RPMI7951 (cell line): ENCODE measurements at regions not wholly inside any gene's neighbourhood (a gene's known extent, or its start where the extent isn't known, plus 50 kb on each side); places are given as distances from the start of the nearest gene placed in this dataset.

ENCODE experiments used
- DNase-seq: peaks from one replicate; pipeline ENCODE4 v3.0.0-alpha.2; 2012; ENCODE audit warnings: low read depth

DNA sequence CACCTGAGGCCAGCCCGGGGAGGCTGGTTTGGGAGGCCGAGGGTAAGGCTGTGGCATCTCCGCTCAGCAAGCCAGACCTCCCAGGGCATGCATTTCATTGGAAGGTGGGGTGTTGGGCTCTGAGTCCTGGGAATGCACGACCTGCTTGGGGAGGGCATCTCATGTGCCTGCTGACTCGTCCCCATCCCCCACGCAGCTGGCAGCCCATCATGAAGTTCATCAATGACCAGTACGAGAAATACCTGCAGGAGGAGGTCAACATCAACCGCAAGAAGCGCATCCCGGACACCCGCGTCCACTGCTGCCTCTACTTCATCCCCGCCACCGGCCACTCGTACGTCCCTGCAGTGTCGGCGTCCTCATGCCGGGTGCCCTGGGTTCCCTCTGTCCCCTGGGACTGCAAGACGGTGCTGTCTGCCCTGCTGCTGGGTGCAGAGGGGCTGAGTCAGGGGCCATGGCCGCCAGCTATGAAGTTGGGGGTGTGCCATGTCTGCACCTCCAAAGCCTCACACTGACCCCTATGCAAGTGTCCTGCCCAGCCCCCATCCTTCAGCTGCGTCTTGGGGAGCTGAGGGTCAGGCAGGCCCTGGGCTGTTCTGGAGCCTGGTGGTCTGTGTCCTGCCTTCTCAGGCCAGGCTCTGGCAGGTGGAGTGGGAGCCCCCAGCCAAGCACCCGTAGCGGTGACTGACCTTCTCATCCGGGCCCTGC is 347.9 kb downstream of the SEC14L1 start:
- DNase-seq: no peak

DNA sequence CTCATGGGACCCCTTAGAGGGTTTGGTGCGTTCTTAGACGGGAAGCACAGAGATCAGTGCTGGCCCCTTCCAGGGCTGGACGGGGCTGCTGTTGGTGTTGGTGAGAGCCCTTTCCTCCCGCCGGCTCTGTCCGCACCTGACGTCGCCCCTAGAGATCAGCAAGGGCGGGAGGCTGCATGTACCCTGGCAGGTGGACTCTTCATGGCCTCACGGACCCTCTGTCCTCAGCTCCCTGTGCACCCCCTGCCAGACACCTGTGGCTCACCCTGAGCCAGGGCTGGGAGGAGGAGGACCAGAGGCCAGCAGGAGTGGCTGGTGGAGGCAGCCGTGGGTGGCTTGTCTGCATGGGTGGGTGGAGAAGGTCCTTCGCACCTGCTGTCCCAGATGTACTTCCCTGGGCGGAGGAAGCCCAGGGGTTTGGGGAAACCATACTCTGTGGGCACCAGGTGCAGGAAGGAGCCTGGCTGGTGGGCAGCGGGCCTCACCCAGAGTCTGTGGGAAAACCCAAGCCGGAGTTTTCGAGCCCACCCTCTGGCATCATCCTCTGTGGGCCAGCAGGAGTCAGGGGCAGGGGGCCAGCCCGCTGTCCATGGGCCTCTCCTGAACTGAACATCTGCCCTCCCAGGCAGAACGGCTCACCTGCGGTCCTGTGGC is 348.6 kb downstream of the SEC14L1 start:
- DNase-seq: no peak

DNA sequence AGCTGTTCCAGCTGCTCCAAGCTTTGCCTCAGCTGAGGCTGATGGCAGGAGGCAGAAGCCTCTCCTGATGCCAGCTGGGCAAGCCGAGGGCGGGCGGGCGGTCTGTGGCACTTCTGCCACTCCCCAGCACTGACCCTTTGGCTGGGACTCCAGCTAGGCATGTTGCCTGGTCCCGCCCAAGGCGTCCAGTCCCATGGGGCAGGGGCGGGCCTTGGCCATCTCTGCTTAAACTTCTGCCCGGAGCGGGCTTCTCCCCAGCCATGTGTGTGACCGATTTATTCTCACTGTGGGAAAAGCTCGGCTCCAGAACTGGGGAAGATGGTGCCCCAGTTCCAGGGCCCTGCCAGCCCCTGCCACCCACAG is 349.1 kb downstream of the SEC14L1 start:
- DNase-seq: no peak

DNA sequence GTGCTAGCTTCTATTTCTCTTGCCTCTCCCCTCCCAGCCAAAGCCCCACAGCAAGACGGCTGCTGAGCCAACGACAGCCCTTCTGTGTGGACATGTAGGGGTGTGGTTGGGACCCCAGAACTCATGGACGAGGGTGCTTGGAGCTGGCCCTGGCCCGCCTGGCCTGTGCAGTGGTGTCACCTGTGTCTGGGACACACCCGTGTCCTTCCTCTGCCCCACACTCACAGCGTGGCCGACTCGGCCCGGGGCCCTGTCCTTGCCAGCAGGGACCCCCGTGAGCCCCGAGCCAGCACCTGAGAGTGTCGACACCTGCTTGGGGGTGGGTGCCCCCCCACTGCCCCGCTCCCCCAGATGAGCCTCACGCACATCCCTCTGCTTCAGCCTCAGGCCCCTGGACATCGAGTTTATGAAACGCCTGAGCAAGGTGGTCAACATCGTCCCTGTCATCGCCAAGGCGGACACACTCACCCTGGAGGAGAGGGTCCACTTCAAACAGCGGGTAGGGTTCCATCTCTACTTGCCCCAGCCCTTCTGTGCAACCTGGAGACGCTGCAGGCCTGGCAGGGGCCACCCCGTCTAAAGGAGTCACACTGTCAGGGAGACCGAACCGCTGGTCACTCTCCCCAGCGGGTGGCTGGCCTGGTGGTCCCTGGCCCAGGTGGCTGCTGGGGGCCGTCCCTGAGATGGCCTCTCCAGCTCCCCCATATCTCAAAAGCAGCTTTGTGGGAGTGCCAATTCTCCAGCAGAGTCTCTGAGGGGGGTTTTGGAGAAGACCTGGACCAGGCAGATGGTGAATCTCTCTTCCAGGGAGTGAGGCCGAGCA is 349.8 kb downstream of the SEC14L1 start:
- DNase-seq: no peak

DNA sequence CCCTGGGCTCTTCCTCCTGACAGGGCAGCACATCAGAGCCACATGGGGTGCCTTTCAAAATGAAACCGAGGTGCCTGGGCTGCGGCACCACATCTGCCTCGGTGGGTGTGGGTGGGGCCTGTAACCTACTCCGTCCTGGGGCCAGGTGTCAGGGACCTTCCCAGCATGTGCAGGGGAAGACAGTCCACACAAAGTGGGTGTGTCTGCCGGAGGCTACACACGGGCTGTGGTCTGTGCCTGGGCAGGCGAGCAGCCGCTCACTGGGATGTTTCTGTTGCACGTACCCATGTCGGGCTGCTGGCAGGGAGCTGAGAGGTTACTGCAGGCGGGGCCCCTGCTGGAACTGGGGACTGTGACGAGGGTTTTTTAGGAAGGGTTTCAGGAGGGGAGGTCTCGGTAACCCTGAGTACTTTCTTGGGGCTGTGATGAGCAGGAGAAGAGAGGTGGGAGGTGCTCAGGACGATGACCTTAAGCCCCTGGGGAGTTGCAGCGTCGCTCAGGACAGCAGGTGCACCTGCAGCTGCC is 351.2 kb downstream of the SEC14L1 start:
- DNase-seq: no peak

DNA sequence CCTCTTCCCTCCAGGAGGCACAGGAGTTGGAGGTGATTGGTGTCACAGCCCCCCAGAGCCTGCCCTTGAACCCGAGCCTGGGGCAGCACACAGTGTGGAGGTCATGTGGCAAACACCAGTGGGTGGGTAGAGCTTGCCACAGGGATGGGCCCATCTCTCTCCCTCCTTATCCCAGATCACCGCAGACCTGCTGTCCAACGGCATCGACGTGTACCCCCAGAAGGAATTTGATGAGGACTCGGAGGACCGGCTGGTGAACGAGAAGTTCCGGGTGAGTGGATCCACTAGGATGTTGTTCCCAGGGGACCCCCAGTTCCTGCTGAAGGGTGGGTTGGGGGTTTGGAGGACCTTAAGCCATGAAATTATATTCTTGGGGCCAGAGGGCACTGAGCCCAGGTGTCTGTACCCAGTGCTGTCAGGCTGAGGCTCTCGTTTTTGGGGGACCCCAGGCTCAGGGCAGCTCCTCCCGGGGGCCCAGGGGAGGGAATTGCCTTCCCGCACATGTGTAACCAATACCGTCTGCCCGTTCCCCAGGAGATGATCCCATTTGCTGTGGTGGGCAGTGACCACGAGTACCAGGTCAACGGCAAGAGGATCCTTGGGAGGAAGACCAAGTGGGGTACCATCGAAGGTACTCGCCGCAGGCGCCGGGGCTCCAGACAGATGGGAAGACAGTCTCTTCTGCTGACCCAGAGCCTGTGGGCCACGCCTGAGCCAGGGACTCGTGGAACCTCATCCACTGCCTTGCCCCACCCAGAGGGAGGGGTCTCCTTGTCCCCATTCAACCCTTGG is 351.9 kb downstream of the SEC14L1 start:
- DNase-seq: no peak

DNA sequence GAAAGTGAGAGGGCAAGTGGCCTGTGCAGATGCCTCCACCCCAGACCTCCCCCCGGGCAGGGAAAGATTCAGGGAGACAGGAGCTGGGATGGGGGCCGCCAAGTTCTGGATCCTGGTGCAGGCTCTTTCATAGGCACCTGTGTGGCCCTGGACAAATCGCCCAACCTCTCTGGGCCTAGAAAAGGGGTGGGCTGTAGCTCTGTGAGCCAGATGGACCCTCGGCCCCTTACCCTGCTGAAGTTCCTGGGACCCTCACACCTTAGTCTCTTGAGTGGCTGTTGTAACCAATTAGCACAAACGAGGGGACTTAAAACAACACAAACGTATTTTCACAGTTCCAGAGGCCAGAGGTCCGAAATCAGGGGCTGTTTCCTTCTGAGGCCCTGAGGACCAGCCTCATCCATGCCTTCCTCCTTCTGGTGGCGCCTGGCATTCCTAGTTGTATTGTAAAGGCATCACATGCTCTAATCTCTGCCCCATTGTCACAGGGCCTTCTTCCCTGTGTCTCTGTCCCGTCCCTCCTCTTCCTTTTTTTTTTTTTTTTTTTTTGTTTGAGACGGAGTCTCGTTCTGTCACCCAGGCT is 352.6 kb downstream of the SEC14L1 start:
- no peak for DNase-seq

DNA sequence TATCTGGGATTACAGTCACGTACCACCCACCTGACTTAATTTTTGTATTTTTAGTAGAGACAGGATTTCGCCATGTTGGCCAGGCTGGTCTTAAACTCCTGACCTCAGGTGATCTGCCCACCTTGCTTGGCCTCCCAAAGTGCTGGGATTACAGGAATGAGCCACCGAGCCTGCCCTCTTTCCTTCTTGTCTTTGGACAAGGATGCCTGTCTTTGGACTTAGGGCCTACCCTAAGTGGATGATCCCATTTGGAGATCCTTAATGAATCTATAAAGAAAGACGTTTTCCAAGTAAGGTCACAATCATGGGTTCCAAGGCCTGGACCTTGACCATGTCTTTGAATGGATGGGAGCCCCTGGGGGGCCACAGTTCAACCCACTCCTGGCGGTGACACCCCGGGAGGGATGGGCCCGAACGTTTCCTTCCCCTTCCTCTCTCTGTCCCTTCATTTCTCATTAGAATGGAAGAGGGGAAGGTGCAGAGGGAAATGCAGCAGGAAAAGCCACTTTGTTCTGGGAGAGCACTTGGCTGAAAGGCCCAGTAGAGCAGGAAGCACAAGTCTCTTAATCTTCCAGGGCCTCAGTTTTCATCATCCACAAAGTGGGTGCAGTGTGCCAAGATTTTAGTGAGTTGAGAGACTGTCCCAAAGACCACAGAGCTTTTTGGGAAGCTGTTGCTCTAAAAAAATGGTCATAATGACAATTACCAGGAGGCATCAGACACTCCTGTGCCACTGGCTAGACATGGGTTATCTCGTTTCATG is 353.3 kb downstream of the SEC14L1 start:
- DNase-seq: no peak

DNA sequence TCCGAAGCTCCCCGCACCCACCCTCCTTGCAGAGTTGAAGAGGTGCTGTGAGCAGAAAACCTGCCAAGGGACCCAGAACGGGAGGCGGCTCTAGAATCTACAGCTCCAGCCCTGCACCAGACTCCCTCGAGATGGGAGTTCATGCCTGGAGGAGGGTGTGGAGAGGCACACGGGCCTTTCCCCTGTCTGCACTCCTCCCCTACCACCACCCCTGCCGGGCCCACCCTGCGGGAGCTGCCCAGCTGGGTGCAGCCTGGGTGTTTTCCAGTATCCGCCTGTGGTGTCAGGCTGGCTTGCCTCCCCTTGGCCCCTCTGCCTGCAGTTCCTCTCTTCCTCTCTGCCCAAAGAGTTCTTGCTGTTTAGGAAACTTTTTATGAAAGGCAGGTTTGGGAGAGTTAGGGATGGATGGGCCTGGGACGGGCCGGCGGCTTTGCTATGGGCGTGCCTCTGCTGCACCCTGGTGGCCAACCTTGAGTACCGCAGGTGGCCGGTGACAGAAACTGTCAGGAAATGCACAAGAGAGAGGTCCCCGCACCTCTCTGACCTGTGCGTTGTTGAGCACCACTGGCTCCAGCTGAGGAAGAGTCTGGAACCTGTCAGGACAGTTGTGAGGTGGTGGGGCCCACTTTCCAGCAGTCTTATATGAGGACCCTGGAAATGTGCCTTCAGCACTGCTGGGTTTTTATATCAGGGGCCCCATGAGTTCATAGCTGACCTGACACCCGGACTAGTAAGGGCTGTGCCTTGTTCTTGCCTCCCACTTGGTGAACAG is 354.1 kb downstream of the SEC14L1 start:
- peak; percentile 58 for DNase-seq

DNA sequence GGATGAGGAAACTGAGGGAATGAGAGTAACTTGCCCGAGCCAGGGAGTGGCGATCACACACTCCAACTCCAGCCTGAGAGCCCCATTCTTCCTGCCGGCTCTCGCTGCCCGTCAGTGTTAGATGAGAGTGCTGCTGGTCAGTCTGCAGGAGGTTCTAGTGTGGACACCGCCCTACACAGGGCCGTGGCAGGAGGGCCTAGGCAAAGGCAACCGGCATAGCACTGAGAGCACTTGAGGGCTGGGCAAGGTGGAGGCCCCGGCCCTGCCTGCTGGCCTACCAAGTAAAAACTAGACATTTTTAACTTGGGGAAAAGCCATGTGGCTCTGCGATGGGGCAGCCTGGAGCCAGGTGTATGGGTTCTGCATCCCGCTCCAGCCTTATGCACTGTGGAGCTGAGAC is 354.8 kb downstream of the SEC14L1 start:
- no peak for DNase-seq

DNA sequence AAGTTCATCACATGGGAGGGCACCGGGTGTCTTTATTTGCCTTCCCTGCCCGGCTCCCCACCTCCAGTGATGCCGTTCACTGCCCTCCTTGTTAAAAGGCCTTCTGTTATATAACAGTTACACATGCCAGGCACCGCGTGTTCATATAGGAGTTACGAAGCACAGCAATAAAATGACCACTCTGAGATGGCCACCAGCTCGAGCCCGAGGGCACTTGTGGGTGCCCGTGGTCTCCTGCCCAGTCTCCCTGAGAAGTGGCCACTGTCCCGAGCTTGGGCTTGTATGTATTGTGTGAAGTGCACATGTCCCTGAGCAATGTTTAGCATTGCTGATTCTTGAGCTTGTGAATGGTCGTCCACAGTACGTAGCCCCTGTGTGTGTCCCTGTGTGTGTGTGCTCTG is 355.6 kb downstream of the SEC14L1 start:
- no peak for DNase-seq

DNA sequence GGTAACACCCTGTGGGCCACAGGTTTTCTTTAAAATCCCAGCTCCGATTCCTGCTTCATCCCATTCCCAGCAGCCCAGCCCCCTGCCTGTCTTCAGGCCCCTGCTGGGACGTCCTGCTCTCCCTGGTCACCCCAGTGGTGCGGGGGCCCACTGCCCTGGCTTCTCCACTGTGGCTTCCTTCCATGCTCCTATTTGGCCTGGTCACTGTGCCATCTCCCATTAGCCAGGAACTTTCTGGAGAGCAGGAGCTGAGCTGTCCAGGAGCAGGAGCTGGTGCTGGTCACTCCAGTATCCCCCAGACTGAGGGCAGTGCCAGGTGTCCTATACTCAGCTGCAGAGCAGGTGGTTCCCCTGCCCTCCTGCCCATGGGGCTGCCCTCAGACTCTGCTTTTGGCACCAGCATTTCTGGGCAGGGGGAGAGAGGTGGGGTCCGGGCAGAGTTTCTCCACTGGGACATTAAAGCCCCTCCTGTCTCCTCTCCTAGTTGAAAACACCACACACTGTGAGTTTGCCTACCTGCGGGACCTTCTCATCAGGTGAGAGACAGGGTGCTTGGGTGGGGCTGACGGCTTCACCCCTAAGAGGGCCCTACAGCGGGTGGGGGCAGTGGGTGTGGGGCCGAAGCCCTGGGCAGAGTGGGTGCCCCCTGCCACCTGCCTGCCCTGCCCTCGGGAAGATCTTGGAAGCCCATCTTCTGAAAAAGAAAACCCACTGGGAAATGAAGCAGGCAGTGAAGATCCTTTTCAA is 356.2 kb downstream of the SEC14L1 start:
- no peak for DNase-seq

DNA sequence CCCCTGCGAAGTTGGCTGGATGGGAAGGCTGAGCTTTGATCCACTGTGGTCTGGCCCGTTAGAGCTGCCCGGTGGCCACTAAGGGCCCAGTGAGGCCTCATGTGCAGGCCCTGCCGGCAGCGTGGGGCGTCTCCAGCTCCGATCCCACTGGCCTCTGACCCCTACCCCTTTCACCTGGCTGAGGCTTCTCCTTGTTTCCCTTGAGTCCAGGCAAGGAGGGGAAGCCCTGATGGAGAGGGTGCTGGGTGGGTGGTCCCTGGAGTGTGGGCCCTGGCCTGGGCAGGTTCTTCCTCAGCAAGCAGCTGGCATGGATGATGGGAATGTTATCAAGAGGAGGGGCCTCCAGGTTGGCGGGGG is 356.8 kb downstream of the SEC14L1 start:
- DNase-seq: no peak

DNA sequence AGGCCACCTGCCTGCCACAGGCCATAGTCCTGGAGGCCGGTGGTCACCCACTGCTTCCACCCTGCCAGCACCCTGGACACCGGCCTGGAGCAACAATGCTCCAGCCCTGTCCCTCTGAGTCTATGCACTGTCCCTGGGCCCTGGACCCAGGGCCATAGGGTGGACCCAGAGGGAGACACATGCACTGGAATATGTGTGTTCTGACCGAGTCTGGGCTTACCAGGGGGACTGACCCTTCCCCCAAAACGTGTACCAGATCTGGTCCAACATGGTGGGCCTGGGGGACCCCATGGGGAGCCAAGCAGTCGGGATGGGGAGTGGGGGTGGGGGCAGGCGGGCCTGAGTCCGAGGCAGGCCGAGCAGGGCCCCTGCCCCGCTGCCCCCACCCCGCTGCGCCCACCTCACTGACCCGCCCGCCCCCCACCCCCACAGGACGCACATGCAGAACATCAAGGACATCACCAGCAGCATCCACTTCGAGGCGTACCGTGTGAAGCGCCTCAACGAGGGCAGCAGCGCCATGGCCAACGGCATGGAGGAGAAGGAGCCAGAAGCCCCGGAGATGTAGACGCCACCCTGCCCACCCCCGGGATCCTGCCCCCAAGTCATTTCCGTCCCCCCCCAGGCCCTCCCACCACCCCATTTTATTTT is 357.4 kb downstream of the SEC14L1 start:
- no peak for DNase-seq

DNA sequence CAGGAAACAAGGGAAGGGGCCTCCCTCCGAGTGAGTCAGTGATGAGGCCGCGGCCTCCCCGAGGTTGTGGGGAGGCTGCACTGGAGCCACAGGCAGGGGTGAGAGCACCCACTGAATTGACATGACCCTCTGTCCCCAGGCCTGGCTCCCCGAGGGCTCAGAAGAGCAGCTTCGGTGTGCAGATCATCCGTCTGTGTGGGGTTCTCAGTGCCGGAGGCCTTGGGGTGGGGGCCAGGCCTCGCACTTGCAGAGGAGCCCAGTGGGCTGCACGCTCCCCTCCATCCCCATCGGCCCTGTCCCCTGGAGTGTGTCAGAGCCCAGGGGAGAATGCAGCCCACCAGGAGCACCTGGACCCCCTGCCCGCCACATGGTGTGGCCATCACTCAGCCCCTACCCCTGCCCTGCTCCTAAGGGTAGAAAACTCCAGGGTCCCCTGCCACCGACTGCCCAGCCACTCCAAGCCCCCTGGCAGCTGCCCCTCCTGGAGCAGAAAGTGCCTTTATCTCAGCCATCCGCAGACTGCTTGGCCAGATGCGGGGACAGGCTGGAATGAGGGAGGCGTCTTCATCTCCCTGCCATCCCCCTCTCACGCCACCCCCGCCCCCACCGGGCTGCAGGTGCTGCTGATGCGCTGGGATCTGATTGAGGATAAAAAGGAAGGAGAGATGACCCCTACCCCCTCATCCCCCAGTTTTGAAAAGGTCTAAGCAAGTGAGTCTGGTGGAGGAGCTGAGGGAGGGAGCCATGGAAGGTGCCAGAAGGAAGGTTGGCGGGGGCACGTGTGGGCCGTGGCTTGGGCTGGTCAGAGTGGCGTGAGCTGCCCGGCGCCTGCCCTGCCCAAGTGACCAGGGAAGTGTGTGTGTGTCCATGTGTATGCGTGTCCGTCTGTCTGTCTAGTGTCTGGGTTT is 358.3 kb downstream of the SEC14L1 start:
- DNase-seq: no peak

DNA sequence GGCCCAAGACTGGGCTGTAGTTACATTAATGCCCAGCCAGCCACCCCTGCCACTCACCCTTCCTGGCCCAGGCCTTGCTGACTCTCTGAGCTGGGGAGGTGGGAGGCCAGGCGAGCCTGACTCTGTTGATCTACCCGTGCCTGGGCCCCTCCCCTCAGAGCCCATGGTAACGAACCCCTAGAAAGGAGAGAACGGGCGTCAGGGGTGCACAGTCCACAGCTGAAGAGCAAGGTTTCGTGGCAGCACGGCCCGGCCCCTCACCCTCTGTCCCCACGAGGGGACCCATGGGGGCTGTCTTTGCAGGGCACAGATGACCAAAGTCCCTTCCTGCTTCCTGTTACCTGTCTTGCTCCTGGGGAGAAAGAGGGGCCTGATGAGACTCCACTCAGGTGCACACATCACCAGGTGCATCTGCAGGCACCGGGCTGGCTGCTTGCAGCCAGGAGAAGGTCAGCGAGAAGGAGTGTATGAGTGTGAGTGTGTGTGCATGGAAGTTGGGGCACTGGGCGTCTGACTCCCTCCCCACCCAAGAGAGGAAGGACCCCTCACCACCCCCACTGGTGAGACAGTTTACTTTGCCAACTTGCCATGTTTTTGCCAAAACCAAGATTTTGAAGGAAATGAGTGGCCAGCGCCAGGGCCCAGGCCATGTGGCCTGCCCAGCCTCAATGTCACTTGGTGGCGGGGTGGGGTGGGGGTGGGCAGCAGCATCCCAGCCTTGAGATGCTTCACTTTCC is 359.1 kb downstream of the SEC14L1 start:
- DNase-seq: no peak

DNA sequence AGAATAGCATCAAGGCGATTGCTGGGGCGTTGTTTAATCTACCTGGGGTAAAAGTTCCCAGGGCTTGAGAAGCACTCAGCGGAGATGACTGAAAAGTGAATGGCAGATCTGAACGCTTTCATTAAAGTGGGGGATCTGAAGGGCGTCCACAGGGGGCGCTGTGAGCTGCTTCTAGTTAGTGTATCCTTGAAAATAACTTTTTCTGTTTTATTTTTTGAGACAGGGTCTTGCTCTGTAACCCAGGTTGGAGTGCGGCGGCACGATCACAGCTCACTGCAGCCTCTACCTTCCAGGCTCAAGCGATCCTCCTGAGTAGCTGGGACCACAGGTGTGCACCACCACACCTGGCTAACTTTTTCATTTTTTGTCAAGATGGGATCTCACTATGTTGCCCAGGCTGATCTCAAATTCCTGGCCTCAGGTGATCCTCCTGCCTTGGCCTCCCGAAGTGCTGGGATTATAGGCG is 360.4 kb downstream of the SEC14L1 start:
- DNase-seq: peak; percentile 9
